ENCODE measurements at regions not wholly inside any gene's neighbourhood (a gene's known extent, or its start where the extent isn't known, plus 50 kb on each side); places are given as distances from the start of the nearest gene placed in this dataset.

GRCh38 chr11:106216281-106216680 lies 138.8 kb downstream of the AASDHPPT start:
- DNase-seq (ENCODE audit: low read depth, low spot score), result no peak

GRCh38 chr11:106217456-106217855 lies 140.0 kb downstream of the AASDHPPT start:
- DNase-seq (ENCODE audit: low read depth, low spot score), result no peak

GRCh38 chr11:106218106-106218505 lies 140.6 kb downstream of the AASDHPPT start:
- peak; percentile 64 for DNase-seq (ENCODE audit: low read depth, low spot score)

- no peak for DNase-seq (ENCODE audit: low read depth, low spot score)
Observed at GRCh38 chr11:106222626-106223025, 145.2 kb downstream of the AASDHPPT start.

GRCh38 chr11:106224172-106224571 lies 146.7 kb downstream of the AASDHPPT start:
- DNase-seq (ENCODE audit: low read depth, low spot score), result no peak

- no peak for DNase-seq (ENCODE audit: low read depth, low spot score)
Observed at GRCh38 chr11:106228996-106229395, 151.5 kb downstream of the AASDHPPT start.

GRCh38 chr11:106231591-106231990 lies 154.1 kb downstream of the AASDHPPT start:
- no peak for DNase-seq (ENCODE audit: low read depth, low spot score)

- no peak for DNase-seq (ENCODE audit: low read depth, low spot score)
Observed at GRCh38 chr11:106233191-106233590, 155.7 kb downstream of the AASDHPPT start.

GRCh38 chr11:106234794-106235193 lies 157.3 kb downstream of the AASDHPPT start:
- no peak for DNase-seq (ENCODE audit: low read depth, low spot score)

- no peak for DNase-seq (ENCODE audit: low read depth, low spot score)
Observed at GRCh38 chr11:106236295-106236694, 158.8 kb downstream of the AASDHPPT start.

GRCh38 chr11:106238704-106239360 lies 161.4 kb downstream of the AASDHPPT start:
- DNase-seq (ENCODE audit: low read depth, low spot score), result no peak

- no peak for DNase-seq (ENCODE audit: low read depth, low spot score)
Observed at GRCh38 chr11:106241601-106242257, 164.3 kb downstream of the AASDHPPT start.

- no peak for DNase-seq (ENCODE audit: low read depth, low spot score)
Observed at GRCh38 chr11:106242718-106243415, 165.4 kb downstream of the AASDHPPT start.

- DNase-seq (ENCODE audit: low read depth, low spot score), result no peak
Observed at GRCh38 chr11:106246495-106246894, 169.0 kb downstream of the AASDHPPT start.

- DNase-seq (ENCODE audit: low read depth, low spot score), result peak; percentile 12
Observed at GRCh38 chr11:106249617-106250239, 172.3 kb downstream of the AASDHPPT start.

GRCh38 chr11:106262852-106263251 lies 185.4 kb downstream of the AASDHPPT start:
- DNase-seq (ENCODE audit: low read depth, low spot score), result no peak

- DNase-seq (ENCODE audit: low read depth, low spot score), result no peak
Observed at GRCh38 chr11:106263527-106263926, 186.1 kb downstream of the AASDHPPT start.

- no peak for DNase-seq (ENCODE audit: low read depth, low spot score)
Observed at GRCh38 chr11:106271086-106271485, 193.6 kb downstream of the AASDHPPT start.

GRCh38 chr11:106271686-106272085 lies 194.2 kb downstream of the AASDHPPT start:
- no peak for DNase-seq (ENCODE audit: low read depth, low spot score)

GRCh38 chr11:106275151-106275550 lies 197.7 kb downstream of the AASDHPPT start:
- no peak for DNase-seq (ENCODE audit: low read depth, low spot score)

GRCh38 chr11:106276126-106276525 lies 198.7 kb downstream of the AASDHPPT start:
- DNase-seq (ENCODE audit: low read depth, low spot score), result no peak

GRCh38 chr11:106276859-106277436 lies 199.5 kb downstream of the AASDHPPT start:
- DNase-seq (ENCODE audit: low read depth, low spot score), result no peak
